Progenitor cell of endocrine pancreas (in vitro differentiated cells): ENCODE measurements at regions not wholly inside any gene's neighbourhood (a gene's known extent, or its start where the extent isn't known, plus 50 kb on each side); places are given as distances from the start of the nearest gene placed in this dataset.
"Not testable (repeated sequence)": the region's sequence is repeated elsewhere in the genome, so short reads cannot be mapped to it uniquely, and the experiment has no call there.

Experiments used
- DNase-seq: peaks from one replicate; pipeline ENCODE4 v3.0.0; 2021; ENCODE audit warnings: low spot score; ENCODE audit not compliant: unreplicated experiment
- H3K27ac Mint-ChIP-seq: 2 replicates; pipeline ENCODE4 v1.8.0; 2021; ENCODE audit warnings: mild to moderate bottlenecking, moderate library complexity, mixed read lengths
- H3K27me3 Mint-ChIP-seq: 2 replicates; pipeline ENCODE4 v1.8.0; 2021; ENCODE audit warnings: mixed read lengths
- H3K36me3 Mint-ChIP-seq: 2 replicates; pipeline ENCODE4 v1.8.0; 2022; ENCODE audit warnings: mixed read lengths; ENCODE audit not compliant: insufficient read depth
- H3K4me1 Mint-ChIP-seq: 2 replicates; pipeline ENCODE4 v1.8.0; 2021; ENCODE audit warnings: low read depth, mixed read lengths
- H3K4me3 Mint-ChIP-seq: 2 replicates; pipeline ENCODE4 v1.8.0; 2021; ENCODE audit warnings: low read depth, mild to moderate bottlenecking, moderate library complexity, mixed read lengths
- H3K9me3 Mint-ChIP-seq: 2 replicates; pipeline ENCODE4 v1.8.0; 2021; ENCODE audit warnings: low read depth, mixed read lengths
- TF ChIP-seq, protein P1 (sequence below): fragments of 200-600 bp; sonication (generic); IDR thresholded peaks from one replicate; pipeline ENCODE4 v1.5.0; 2021; ENCODE audit warnings: antibody characterized with exemption, mild to moderate bottlenecking; ENCODE audit not compliant: unreplicated experiment

DNA sequence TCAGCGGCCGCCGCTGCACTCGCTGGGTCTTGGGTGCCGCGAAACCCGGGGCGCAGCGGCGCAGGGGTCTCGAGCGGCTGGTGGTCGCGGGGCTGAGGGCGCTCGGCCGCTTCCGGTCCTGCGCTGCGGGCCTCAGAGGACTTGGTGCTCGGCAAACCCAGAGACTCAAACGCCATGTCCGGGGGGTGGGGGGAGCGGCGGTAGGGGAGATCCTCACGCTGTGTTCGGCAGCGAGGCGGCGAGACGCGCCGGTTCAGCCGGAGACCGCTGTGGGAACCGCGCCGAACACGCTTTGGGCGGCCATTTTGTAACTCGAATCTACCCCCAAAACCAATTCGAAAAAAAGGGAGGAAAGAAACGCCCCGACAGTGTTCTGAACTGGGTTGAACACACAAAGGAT, 317.5 kb upstream of the CDH18 start:
- H3K9me3 Mint-ChIP-seq = peaks cover 2% of the 10 kb centered on the region
- TF ChIP-seq, protein P1, sequence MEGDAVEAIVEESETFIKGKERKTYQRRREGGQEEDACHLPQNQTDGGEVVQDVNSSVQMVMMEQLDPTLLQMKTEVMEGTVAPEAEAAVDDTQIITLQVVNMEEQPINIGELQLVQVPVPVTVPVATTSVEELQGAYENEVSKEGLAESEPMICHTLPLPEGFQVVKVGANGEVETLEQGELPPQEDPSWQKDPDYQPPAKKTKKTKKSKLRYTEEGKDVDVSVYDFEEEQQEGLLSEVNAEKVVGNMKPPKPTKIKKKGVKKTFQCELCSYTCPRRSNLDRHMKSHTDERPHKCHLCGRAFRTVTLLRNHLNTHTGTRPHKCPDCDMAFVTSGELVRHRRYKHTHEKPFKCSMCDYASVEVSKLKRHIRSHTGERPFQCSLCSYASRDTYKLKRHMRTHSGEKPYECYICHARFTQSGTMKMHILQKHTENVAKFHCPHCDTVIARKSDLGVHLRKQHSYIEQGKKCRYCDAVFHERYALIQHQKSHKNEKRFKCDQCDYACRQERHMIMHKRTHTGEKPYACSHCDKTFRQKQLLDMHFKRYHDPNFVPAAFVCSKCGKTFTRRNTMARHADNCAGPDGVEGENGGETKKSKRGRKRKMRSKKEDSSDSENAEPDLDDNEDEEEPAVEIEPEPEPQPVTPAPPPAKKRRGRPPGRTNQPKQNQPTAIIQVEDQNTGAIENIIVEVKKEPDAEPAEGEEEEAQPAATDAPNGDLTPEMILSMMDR = no peak
- no peaks in the 10 kb centered on the region for H3K4me1 Mint-ChIP-seq
- H3K27me3 Mint-ChIP-seq = no peaks in the 10 kb centered on the region
- no peak for DNase-seq
- H3K27ac Mint-ChIP-seq = no peak overlapping the region
- no peak overlapping the region for H3K4me3 Mint-ChIP-seq
- no peaks in the 10 kb centered on the region for H3K36me3 Mint-ChIP-seq

DNA sequence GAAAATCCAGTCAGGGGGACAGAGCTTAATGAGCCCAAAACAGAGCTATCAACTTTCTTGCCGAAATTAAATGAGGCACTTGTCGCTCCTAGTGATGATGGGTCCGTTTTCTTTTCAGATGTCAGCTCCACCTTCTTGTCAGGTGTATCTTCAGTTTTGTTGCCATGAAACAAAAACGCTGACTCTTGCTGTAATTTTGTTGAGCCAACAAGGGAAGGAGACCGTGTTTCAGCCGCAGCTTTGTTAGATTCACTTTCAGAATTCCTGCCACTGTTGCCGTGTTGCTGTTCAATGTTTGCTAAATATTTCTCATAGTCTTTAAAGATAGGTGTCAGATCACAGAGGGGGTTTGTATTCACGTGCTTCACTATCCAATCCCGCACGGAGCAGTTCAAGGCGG, 316.6 kb upstream of the CDH18 start:
- H3K4me3 Mint-ChIP-seq, DNase-seq, H3K27me3 Mint-ChIP-seq, H3K4me1 Mint-ChIP-seq, H3K36me3 Mint-ChIP-seq, H3K9me3 Mint-ChIP-seq, H3K27ac Mint-ChIP-seq: not testable (repeated sequence)

GRCh38 chr5:20300110-20300509, 312.1 kb upstream of the CDH18 start:
- H3K27me3 Mint-ChIP-seq = no peaks in the 10 kb centered on the region
- H3K27ac Mint-ChIP-seq = no peak overlapping the region
- no peak for DNase-seq
- no peak overlapping the region for H3K4me3 Mint-ChIP-seq
- TF ChIP-seq, protein P1 = no peak
- no peaks in the 10 kb centered on the region for H3K4me1 Mint-ChIP-seq
- H3K9me3 Mint-ChIP-seq = peaks cover 4% of the 10 kb centered on the region
- no peaks in the 10 kb centered on the region for H3K36me3 Mint-ChIP-seq

DNA sequence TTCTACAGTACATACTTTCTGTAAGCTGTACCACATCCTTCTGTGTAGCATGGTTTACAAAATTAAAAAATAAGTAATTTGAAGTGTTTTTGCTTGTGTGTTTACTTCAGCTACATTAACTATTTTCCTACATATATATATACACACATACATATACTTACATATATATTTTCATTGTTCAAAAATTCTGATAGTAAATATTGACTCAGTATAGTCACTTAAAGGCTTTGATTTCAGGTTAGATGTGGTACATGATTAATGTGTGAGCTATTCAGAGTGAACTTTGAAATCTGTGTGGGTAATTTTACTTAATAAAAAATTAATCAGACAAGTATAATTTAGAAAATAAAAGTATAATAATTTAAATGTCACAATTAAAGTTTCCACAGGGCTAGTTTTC, 306.7 kb upstream of the CDH18 start:
- TF ChIP-seq, protein P1 = no peak
- Mint-ChIP-seq H3K9me3 (peaks cover 3% of the 10 kb centered on the region), H3K36me3 (no peaks in the 10 kb centered on the region), H3K27ac (no peak overlapping the region), H3K4me1 (no peaks in the 10 kb centered on the region), H3K27me3 (no peaks in the 10 kb centered on the region), H3K4me3 (no peak overlapping the region)
- no peak for DNase-seq

- Mint-ChIP-seq H3K4me1 (no peaks in the 10 kb centered on the region), H3K9me3 (peaks cover 3% of the 10 kb centered on the region), H3K4me3 (no peak overlapping the region), H3K36me3 (no peaks in the 10 kb centered on the region), H3K27ac (no peak overlapping the region), H3K27me3 (no peaks in the 10 kb centered on the region)
- DNase-seq = no peak
- TF ChIP-seq, protein P1 = no peak
Measured at GRCh38 chr5:20291766-20292165, 303.8 kb upstream of the CDH18 start.

DNA sequence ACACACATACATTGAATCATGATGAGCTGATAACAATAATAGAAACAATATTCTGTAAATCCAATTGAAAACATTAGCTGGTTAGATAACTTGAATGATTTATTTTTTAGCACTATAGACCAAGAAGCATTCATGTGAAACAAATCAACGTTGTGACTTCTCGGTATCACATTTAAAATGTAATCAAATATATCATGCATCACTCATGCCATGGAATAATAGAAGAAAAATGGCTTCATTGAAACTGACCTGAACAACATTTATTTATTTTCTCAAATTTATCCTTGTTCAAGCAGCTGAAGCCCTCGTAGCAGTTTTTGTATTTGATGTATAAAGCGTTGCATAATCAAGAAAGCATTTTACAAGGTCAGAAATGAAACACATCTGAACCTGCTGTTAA, 299.6 kb upstream of the CDH18 start:
- no peaks in the 10 kb centered on the region for H3K36me3 Mint-ChIP-seq
- H3K4me3 Mint-ChIP-seq = no peak overlapping the region
- TF ChIP-seq, protein P1 = no peak
- no peak for DNase-seq
- no peak overlapping the region for H3K27ac Mint-ChIP-seq
- no peaks in the 10 kb centered on the region for H3K4me1 Mint-ChIP-seq
- peaks cover 4% of the 10 kb centered on the region for H3K9me3 Mint-ChIP-seq
- H3K27me3 Mint-ChIP-seq = no peaks in the 10 kb centered on the region
